GM23248 (cell line): ENCODE measurements at regions not wholly inside any gene's neighbourhood (a gene's known extent, or its start where the extent isn't known, plus 50 kb on each side); places are given as distances from the start of the nearest gene placed in this dataset.

ENCODE experiments used
- EZH2 ChIP-seq: fragments of 200-600 bp; sonication (generic); IDR thresholded peaks from 2 replicates; pipeline ENCODE4 v1.6.1; 2018; ENCODE audit warnings: antibody characterized with exemption, mild to moderate bottlenecking; ENCODE audit not compliant: insufficient read depth, poor library complexity, severe bottlenecking
- EZH2phosphoT487 ChIP-seq: fragments of 200-600 bp; sonication (generic); IDR thresholded peaks from 2 replicates; pipeline ENCODE4 v1.6.1; 2018; ENCODE audit warnings: antibody characterized with exemption, moderate library complexity, mild to moderate bottlenecking, low read depth; ENCODE audit not compliant: insufficient read depth

GRCh38 chr3:43187836-43188479 lies 82.1 kb upstream of the POMGNT2 start:
- TF ChIP-seq EZH2phosphoT487 (no peak), EZH2 (no peak)
